GM18502 (cell line): ENCODE measurements at regions not wholly inside any gene's neighbourhood (a gene's known extent, or its start where the extent isn't known, plus 50 kb on each side); places are given as distances from the start of the nearest gene placed in this dataset.
"Not testable (repeated sequence)": the region's sequence is repeated elsewhere in the genome, so short reads cannot be mapped to it uniquely, and the experiment has no call there.

ENCODE experiments used
- ATAC-seq: cut with Tn5 transposase; IDR thresholded peaks from one replicate; pipeline ENCODE4 v1.9.1; 2021; ENCODE audit warnings: mild to moderate bottlenecking; ENCODE audit not compliant: unreplicated experiment, poor library complexity

- no peak for ATAC-seq
Measured at GRCh38 chr13:99749271-99750019, 222.1 kb downstream of the ZIC5 start.

GRCh38 chr13:99747403-99747710 lies 224.2 kb downstream of the ZIC5 start:
- ATAC-seq: no peak

GRCh38 chr13:99746637-99747402 lies 224.7 kb downstream of the ZIC5 start:
- no peak for ATAC-seq

- no peak for ATAC-seq
Measured at GRCh38 chr13:99743094-99743493, 228.5 kb downstream of the ZIC5 start.

DNA sequence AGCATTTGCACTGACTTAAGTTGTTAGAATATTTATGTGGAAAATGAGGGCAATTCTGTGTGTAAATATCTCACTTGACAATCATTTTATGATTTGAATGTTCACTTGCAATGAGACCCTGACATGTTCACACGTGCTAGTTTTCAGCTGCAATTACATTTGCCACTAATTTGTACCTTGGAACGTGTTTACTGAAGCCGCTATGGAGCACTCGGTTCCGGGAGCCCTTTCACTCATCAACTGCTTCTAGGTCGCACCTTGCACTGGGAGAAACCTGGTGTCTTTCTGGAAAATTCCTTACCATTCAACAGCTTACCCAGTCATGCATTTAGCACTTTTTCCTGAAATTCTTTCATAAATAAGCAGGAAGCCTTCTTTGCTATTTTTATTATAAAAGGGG lies 229.6 kb downstream of the ZIC5 start:
- ATAC-seq: no peak

GRCh38 chr13:99740251-99740979 lies 231.2 kb downstream of the ZIC5 start:
- ATAC-seq: no peak

- ATAC-seq: no peak
Measured at GRCh38 chr13:99738626-99739025, 232.9 kb downstream of the ZIC5 start.

- no peak for ATAC-seq
Measured at GRCh38 chr13:99737481-99738245, 233.9 kb downstream of the ZIC5 start.

GRCh38 chr13:99736541-99736940 lies 235.0 kb downstream of the ZIC5 start:
- ATAC-seq: no peak

DNA sequence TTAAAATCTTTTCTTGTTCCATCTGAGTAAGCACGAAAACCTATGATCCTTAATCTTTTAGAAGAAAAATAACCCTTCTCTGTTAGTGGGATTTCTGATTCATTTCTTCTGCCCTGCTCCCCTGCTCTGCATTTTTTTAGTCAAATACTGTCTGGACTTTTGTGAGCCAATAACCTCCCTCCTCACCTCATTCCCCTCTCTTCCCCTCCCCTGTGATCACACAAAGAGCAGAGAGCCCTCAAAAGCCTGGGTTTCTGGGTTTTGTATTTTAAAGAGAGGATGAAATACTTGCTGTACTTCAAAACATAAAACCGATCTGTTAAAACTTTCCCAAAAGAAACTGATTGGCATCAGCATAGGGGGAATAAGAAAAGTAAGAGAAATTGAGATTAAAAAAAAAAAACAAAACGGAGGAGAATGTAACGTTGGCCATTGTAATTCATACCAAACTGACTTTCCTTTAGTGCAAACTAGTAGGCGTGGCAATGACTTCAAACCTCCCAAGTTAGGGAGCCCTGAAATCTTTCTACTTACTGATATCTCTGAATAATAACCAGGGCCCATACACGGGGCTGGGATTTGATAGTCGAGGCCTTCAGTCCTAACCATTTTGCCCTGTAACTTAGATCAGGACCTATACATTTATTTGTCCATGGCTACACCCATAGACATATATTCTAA lies 232.9 kb downstream of the TM9SF2 start:
- ATAC-seq: no peak

DNA sequence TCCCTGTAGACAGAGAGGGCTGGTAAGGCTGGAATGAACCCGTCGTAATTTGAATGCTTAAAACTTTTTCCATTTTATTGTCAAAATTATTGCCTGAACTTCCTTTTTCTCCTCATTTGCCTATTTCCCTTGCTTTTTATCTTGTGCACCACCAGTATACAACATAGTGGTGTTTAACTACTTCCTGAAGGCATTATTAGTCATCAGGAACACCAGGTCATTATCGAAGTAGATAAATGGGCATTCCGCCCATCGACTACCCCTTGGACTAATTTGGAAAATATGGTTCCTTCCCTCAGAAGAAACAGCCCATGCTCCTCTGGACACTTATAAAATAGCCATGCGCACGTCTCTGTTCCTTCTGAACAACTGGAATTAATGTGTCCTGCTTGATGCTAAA lies 232.1 kb downstream of the TM9SF2 start:
- no peak for ATAC-seq

- no peak for ATAC-seq
Measured at GRCh38 chr13:99731747-99732146, 230.5 kb downstream of the TM9SF2 start.

GRCh38 chr13:99730403-99730802 lies 229.1 kb downstream of the TM9SF2 start:
- no peak for ATAC-seq

DNA sequence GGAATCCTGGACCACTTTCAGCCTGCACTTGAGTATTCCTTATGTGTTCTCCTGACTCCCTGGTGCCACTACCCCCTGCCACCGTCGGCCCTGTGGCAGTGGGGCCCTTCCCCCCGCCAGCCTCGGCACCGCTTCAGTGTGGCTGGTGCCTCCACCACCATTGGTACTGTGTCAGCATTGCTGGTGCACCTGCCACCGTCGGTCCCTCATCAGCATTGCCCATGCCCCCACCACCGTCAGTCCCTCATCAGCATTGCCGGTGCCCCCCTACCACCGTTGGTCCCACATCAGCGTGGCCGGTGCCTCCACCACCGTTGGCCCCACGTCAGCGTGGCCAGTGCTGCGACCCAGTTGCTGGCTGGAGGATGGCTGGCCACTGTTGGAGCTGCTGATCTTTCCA lies 228.5 kb downstream of the TM9SF2 start:
- no peak for ATAC-seq

DNA sequence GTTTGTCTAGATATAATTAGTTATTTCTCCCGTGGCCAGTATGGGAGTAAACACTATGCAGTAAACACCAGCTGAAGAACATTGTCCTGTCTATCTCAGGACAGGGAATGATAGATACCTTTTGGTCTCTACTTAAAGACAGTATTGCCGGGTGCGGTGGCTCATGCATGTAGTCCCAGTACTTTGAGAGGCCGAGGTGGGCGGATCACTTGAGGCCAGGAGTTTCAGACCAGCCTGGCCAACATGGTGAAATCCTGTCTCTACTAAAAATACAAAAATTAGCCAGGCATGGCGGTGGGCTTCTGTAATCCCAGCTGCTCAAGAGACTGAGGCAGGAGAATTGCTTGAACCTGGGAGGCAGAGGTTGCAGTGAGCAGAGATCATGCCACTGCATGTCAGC lies 226.4 kb downstream of the TM9SF2 start:
- not testable (repeated sequence) for ATAC-seq

DNA sequence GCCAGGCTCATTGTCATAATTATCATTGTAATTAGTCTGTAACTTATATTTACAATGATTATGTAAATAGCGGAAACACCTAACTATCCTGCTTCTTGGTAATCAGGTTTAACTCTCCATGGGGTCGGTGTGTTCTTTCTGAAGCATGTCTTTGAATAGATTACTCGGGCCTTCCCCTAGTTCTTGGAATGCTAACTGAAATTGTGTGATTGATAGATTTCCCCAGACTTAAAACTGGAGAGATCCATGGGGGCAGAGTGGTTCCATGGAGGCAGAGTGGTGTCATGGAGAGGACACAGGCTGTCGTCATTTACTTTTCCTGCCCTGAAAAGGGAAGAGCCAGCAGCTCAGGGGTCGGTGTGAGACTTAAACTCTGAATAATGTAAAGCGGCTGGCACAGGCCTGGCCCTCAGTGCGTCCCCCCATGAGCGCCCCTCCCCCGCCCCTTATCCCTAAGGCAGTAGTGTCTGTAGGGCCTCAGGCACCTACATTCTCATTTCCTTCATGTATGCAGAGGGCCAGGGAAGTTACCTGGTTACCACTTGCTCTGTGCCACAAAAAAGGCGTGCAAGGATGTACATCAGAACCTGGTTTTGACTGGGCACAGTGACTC lies 225.1 kb downstream of the TM9SF2 start:
- no peak for ATAC-seq

- no peak for ATAC-seq
Measured at GRCh38 chr13:99725644-99726043, 224.4 kb downstream of the TM9SF2 start.

- ATAC-seq: no peak
Measured at GRCh38 chr13:99724633-99725517, 223.6 kb downstream of the TM9SF2 start.

GRCh38 chr13:99723878-99724277 lies 222.6 kb downstream of the TM9SF2 start:
- no peak for ATAC-seq
